Inflammatory macrophage treated with lipopolysaccharide for 4 hours (primary cell): ENCODE measurements at regions not wholly inside any gene's neighbourhood (a gene's known extent, or its start where the extent isn't known, plus 50 kb on each side); places are given as distances from the start of the nearest gene placed in this dataset.
A peak's percentile ranks its signal among the peaks of the same experiment; 100 is the strongest.
"Not testable (repeated sequence)": the region's sequence is repeated elsewhere in the genome, so short reads cannot be mapped to it uniquely, and the experiment has no call there.

Experiments
- DNase-seq: peaks from one replicate; pipeline ENCODE4 v3.0.0-alpha.2; 2020

DNA sequence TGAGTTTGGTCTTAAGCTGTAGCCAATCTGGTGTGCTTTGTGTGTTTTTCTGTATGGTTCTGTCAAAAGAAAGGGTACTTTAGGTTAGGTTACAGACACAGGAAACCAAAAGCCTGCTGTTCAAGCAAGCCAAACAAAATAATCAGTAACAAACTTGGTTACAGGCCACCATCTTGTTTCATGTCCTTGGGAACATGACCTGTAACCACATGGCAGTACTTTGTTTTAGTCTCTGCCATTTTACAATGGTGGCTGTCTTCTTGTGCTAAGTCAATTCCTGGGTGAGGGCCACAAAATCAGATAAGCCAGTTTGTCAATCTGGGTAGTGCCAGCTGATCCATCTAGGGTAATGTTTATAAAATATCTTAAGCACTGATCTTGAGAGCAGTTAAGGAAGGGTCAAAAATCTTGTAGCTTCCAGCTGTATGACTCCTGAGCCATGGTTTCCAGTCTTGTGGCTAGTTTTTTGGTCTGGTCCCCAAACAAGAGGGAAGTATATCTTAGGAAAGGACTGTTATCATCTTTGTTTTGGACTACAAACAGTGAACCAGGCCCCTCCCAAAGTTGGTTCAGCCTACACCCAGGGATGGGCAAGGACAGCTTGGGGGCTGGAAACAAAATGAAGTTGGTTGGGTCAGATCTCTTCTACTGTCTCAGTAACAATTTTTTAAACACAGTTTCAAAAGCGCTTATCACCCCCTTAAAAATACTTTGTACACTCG lies 90.0 kb downstream of the IGLL5 start:
- no peak for DNase-seq

DNA sequence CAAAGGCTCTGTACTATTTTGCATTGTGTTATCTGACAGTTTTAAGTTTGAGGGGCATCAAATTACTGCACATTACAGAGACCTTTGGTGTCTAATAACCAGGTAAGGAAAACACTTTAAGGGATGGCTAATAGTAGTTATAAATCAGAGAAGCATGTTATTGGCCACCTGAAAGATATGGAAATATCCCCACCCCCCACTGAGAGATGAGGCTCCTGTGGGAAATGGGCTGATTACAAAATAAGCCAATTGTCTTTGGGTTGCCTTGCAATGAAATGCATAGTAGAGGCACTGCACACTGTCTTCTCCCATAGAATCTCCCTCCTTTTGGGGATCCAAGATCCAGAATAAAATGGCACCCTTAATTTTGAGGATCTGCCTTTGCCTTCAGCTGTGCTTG lies 91.0 kb downstream of the IGLL5 start:
- no peak for DNase-seq

DNA sequence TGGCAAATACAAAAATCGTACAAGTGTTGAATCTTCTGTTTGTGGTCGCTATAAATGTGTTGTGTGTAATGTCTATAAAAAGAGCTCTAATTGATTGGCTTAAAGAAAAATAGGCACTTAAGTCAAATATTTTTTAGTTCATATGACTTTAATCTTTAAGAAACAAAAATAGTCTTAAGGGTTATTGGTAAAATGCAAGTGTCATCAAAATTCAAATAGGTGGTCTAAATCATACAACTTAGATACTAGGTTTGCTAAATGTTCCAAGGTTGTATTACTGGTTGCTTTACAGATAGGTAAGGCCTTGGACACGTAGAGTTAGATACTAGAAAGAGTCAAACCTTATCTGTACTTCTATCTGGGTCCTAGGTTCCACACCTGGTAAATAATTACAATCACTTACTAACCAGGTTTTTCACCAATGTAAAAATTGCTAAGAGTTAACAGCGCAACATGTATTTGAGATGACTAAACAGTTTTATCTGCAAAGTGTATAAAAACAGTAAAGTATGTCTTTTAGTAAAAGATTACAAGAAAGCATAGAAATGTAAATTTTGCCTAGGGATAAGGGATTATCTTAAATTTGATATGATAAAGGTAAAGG lies 91.1 kb upstream of the GNAZ start:
- no peak for DNase-seq

DNA sequence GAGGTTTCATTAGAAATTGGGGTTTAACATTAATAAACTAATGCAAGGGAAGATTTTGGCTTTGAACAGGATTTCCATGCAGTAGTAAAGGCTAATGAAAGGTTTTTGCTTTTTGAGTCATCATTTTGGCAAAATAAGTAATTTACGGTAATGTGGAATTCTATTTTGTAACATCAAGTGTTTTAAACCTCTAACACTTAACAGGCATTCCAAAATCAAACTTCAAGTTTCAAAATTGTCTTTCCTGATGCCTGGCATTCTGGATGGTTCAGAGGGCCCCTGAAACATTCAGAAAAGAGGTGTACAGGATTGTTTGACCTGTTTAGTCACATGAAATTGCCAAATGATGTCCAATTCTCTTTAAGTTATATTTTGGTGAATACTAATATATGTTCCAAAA lies 90.4 kb upstream of the GNAZ start:
- DNase-seq, result no peak

DNA sequence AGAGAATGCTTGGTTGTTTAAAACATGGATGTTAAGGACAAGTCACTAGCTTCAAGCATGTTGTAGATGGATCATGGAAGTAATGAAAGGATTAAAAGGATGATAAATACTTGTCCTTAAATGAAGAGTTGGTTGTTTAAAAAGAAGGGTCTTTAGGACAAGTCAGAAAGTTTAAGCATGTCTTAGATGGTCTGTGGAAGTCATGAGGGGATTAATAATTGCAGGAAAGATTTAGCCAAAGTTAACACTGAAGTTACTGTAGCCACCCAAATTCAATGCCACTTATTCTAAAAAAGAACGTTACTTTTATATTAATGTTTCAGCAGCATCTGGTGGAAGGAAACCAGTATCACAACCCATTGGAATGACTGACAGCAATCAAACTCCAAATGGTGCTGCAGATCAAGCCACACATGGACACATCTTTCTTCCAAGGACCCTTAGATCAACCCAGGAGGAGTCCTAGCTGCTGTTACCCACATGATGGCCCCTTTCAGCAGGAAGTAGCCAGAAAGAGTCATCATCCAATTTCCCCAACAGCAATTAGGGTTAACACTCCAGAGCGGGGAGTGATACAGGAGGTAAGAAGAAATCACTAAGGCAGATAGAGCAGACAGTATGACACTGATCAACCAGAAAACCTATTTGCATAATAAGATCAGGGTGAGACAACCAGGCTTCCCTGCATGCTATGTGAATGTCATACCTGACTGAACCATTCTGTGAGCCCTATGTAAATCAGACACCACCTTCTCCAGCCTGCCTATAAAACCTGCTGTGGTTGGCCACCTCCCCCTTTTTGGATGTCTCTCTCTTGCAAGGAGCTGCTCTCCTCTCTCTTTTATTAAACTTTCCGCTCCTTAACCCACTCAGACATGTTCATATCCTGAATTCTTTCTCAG lies 88.4 kb upstream of the GNAZ start:
- no peak for DNase-seq

DNA sequence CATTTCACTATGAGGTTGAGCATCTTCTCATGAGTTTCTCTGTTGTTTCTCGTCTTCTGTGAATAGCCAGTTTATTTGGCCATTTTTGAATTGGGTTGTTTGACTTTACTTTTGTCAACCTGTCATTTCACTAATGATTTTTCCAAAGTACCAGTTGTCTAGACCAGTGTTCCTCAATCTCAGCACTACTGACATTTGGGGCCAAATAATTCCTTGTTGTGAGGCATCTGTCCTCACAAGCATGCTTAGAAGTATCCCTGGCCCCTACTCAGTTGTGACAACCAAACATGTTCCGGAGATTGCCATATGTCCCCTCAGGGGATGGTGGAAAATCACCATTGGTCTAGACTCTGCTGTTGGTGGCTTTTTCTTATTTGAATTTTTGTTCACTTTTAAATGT lies 87.7 kb upstream of the GNAZ start:
- DNase-seq, result no peak

DNA sequence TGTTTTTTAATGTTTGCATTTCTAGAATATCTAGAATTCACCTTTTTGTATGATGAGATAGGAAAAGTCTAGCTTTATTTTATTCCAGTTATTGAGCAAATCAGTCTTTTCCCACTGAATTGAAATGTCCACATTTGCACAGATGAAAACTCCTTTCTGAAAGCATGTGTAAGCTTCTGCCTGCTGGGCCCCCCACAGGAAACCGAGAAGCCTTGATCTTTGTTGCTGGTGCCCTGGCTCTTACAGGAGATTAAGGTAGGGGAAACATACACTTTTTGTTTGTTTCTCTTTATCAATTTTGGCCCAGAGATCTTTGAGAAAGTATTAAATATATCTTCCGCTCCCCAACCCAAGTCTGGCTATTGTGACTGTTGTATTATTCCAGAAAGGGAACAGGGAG lies 87.2 kb upstream of the GNAZ start:
- no peak for DNase-seq

DNA sequence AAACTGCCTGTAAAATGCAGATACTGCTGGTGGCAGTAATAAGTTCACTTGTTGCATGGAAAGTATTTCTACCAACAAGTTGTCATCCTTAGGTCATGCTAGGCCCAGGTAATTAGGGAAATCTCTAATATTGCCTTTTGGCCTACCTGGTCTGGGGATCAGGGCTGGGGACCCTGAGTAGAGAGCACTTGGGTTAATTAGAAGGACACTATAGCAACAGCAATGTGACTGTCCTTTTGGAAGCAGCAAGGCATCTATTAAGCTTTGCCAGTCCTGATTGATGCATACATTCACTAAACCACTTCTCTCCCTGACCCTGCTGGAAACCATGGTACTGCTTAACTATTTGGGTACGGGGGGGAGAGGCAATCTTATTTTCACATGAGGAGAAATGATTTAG lies 86.5 kb upstream of the GNAZ start:
- no peak for DNase-seq

DNA sequence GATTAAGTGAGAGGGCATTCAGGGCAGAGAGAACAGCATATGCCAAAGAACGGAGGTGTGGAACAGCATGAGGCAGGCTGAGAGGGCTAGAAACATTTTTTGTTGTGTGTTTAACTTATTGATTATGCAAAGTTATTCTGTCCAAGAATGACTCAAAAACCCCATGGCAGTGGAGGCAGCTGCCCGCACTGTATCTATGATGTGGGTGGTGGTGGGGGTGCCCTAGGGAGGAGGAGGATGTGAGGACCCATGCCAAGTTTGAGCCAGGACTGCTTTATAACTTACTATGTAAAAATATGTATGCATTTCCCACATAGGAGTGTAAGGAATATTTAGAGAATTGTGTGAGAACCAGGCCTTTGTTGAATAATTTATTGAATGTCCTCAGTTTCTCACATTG lies 85.4 kb upstream of the GNAZ start:
- DNase-seq, result no peak

DNA sequence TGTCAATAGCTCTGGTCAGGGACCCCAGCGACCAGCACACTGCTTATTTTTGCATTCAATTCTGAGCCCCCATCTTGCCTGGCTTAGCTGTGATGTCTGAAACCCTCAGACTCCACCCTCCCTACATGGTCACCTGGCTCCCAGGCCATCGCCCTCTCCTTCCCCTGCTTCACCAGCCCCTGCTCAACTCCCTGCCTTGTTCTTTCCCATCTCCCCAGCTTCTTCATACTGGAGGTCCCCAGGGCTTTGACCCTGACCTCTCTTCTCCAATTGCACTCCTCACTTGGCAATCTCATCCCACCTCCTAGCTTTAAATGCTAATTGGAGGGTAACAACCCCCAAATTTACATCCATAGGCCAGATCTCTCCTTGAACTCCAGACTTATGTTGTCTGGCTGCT lies 84.3 kb upstream of the GNAZ start:
- no peak for DNase-seq

DNA sequence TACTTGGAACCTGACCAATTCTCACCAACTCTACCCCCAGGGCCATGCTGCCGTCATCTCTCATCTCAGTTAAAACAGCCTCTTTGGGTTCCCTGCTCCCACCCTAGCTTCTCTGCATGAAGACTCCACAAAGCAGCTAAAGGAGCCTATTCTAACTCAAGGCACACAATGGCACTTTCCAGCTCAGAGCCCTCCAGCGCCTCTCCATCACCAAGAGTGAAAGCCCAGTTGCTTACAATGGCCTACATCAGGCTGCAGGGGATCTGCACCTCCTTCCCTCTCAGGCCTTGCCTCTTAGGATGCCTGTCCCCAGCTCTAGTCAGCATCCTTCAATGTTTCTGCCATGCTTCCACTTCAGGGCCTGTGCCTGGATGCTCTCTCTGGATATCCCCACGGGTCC lies 83.7 kb upstream of the GNAZ start:
- no peak for DNase-seq

DNA sequence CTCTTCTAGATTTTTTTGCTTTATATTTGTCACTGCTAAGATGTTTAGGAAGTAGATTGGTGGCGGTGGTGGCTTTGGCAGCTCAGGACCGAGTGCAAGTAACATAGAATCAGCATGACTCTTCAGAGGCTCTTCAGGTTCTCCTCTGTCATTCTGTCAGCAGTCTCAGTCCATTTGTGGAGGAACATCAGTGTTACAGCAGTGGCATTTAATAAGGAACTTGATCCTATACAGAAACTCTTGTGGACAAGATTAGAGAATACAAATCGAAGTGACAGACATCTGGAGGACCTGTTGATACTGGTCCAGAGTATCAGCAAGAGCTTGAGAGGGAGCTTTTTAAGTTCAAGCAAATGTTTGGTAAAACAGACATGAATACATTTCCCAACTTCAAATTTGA lies 82.2 kb upstream of the GNAZ start:
- no peak for DNase-seq

DNA sequence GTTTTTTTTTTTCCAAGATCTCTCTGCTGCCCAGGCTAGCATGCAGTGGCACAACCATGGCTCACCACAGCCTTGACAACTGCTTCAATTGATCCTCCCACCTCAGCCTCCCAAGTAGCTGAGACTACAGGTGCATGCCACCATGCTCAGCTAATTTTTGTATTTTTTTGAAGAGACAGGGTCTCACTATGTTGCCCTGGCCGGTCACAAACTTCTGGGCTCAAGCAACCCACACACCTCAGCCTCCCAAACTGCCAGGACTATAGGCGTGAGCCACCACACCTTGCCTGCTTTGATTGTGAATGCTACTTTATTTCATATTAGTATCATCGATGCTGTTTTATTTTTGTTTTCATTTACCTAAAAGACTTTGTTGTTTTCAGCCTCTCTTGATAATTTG lies 81.5 kb upstream of the GNAZ start:
- DNase-seq, result no peak

DNA sequence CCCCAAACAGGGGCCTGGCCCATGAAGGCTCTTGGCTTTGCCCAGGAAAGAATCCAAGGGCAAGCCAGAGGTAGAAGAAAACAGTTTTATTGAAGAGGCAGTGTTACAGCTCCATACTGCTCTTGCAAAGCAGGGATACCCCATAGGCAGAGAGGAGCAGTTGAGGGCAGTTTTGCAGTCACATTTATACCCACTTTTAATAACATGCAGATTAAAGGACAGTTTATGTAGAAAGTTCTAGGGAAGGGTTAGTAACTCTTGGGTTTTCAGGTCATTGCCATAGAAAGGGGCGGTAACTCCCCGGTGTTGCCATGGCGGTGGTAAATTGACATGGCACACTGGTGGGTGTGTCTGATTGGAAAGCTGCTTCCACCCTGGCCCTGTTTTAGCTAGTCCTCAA lies 80.5 kb upstream of the GNAZ start:
- no peak for DNase-seq

DNA sequence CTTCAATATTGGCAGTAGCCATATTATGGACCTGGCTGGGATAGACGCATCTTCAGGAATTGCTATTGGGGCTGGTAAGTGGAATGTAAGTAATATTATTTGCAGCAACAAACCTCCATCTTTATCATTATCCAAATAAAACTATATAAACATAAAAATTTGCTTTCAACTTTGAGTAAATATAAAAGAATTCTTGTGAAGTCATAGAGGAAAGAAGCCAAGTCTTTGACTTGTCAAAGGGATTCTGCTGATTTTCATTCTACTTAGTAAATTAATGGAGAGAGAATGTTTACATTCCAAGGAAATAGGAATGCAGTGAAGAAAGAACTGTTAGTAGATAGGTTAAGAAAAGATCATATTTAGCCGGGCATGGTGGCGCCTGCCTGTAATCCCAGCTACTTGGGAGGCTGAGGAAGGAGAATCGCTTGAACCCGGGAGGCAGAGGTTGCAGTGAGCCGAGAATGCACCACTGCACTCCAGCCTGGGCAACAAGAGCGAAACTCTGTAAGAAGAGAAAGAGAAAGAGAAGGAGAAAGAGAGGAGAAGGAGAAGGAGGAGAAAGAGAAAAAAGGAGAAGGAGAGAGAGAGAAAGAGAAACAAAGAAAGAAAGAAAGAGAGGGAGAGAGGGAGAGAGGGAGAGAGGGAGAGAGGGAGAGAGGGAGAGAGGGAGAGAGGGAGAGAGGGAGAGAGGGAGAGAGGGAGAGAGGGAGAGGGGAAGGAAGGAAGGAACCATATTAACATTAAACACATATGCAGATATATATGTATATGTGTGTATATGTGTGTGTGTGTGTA lies 79.4 kb upstream of the GNAZ start:
- not testable (repeated sequence) for DNase-seq

DNA sequence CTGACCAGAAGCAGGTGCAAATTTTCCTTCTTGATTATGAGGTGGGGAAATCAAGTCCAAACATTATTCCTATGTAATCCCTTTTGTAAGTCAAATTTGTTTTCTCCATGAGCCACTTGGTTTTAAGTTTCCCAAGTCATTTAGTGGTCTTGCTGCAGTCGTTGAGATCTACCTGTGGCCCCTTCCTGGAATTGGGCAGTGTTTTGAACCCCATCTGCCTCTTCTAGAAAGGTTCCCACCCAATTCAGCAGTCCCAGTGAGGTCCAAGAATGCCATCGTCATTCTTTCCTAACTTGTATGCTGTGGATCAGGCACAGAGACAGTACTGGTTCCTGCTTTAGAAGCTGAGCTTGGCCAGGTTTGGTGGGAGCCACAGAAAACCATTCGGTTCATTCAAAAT lies 77.8 kb upstream of the GNAZ start:
- no peak for DNase-seq

DNA sequence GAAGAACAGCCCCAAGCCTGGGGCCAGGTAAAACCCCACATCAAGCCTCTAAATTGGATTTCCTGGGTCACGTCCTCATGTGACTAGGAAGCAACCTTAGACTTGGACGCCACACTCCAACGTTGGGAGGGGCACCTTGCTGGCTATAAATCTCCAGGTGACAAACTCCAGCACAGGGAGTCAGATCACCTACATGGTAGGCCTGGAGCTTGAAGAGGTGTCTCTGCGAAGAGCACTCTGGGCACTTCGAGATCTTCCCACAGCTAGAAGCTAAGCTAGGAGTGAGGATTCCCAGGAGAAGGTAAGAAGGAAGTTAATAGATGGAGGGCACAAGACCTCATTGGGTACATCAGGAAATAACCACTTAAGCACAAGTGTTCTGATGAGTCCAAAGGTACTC lies 77.1 kb upstream of the GNAZ start:
- no peak for DNase-seq

DNA sequence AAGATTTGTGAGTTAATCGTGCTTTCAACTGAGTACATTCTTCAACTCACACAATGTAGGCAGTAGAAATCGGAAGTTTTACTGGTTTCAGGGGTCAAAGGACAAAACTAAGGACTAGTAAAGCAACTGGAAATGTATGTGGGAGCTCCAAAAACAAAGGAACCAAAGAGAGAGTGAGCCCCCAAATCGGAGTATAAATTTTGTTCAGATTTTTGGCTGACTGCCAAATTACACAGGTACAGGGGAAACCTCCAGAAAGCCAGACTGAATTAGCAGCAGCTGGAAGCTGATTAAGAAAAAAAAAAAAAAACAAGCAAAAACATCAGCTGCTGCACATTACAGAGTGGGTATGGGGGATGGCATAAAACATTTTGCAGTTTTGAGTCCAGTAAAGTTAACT lies 75.2 kb upstream of the GNAZ start:
- DNase-seq, result no peak

DNA sequence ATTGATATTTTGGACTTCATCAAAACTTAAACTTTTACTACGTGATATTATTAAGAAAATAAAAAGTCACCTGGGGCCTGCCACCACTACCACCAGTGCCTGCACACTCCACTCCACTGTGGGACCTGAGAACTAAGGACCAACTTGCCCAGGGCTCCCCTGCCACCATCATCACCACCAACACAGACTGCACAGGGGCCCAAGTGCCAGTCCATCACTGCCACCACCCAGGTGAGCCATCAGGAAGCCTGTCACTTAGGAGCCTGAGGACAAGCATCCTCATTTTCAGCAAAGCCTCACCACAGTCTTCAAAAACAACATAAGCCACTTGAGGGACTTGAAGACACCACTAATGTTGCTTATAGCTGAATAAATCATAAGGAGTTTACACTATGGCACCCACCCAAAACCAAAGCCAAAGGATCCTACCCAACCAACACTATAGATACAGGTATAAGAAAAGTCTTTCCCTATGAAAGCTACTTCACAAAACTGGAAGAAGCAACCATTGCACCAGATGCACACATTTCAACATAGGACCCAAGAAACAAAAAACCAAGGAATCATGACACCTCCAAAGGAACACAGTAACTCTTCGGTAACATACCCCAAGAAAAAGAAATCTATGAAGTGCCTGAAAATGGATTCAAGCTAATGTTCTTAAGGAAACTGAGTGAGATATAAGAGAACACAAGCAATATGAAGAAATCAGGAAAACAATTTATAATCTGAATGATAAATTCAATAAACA lies 73.6 kb upstream of the GNAZ start:
- DNase-seq, result no peak

DNA sequence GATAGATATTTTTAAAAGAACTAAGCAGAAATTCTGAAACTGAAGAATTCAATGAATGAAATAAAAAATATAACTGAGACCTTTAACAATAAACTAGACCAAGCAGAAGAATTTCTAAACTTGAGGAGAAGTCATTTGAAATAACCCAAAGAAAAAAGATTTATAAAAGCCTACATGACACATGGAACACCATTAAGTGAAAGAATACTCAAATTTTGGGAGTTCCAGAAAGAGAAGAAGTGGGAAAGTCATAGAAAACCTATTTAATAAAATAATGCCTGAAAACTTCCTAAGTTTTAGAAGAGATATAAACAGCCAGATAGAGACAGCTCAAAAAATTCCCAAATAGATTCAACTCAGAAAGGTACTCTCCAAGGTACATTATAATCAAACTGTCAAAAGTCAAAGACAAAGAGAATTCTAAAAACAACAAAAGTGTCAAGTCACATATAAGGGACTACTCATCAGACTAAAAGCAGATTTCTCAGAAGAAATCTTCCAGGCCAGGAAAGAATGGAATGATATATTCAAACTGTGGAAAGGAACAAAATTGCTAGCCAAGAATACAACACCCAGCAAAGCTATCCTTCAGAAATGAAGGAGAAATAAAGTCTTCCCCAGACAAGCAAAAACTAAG lies 72.9 kb upstream of the GNAZ start:
- DNase-seq, result no peak

DNA sequence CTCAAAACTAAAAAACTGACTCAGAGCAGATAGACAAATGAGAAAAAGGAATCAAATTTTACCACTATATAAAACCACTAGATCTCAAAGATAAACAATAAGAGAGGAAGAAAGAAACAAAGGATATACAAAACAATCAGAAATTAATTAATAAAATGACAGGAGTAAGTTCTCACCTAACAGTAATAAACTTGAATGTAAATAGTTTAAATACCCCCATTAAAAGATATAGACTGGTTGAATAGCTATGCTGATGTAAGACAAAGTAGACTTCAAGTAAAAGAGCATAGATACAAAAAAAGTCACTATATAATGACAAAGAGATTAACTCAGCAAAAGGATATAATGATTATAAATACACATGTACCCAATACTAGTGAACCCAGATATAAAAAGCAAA lies 72.3 kb upstream of the GNAZ start:
- no peak for DNase-seq

DNA sequence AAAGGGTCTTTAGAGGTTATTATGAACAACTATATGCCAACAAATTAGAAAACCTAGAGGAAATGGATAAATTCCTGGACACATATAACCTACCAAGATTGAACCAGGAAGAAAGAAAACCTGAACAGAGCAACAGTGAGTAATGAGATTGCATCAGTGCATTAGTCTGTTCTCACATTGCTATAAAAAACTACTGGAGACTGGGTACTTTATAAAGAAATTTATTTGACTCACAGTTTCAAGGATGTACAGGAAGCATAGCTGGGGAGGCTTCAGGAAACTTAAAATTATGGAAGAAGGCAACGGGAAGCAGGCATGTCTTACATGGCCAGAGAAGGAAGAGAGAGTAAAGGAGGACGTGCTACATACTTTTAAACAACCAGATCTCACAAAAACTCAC lies 70.8 kb upstream of the GNAZ start:
- peak; percentile 59 for DNase-seq
